ENCODE measurements at regions not wholly inside any gene's neighbourhood (a gene's known extent, or its start where the extent isn't known, plus 50 kb on each side); places are given as distances from the start of the nearest gene placed in this dataset.

DNA sequence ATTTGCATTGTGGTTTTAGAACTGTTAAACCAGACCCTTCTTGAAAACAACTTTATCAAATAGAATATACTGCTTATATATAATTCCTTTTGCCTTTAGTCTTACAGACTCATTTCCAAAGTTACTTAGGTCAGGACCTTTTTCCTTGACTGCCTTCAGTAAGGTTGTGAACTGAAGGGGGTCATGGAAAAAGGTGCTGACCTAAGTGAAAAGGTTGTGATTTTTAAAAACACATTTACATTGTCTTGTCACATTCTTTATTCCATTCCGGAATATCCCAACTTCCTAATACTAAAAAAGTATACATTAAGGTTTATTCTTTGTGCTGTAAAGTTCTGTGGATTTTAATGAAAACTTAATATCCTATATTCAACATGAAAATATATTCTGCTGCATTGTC, 581.4 kb downstream of the SOCS6 start:
- H3K9me3 ChIP-seq (ENCODE audit: low read depth): no peaks in the 10 kb centered on the region

DNA sequence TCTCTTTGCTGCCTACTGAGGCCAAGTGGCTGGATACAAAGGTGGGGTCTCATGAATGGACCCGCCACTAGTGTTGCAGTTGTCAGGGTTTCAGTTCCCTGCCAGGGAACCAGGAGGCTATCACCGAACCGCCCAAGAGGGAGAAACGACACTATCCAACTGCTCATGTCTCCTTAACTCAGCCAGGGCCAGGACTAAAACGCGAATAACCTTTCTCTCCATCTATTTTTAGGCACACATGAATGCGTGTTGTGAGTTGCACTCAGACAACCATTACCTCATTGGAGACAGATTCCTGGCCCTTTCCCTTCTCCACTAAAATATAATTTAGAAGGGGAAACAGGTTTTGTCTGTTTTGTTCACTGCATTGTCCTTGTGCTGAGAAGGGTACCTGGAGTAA, 559.5 kb downstream of the SOCS6 start:
- DNase-seq (ENCODE audit: low read depth in 1 of 2, low spot score in 1 of 2): no peak
- no peaks in the 10 kb centered on the region for H3K27me3 ChIP-seq
- no peak overlapping the region for H3K27ac ChIP-seq
- H3K9me3 ChIP-seq (ENCODE audit: low read depth): no peaks in the 10 kb centered on the region
- H3K4me1 ChIP-seq (ENCODE audit: low read depth): no peaks in the 10 kb centered on the region
- no peaks in the 10 kb centered on the region for H3K36me3 ChIP-seq
- TF ChIP-seq, protein P1, sequence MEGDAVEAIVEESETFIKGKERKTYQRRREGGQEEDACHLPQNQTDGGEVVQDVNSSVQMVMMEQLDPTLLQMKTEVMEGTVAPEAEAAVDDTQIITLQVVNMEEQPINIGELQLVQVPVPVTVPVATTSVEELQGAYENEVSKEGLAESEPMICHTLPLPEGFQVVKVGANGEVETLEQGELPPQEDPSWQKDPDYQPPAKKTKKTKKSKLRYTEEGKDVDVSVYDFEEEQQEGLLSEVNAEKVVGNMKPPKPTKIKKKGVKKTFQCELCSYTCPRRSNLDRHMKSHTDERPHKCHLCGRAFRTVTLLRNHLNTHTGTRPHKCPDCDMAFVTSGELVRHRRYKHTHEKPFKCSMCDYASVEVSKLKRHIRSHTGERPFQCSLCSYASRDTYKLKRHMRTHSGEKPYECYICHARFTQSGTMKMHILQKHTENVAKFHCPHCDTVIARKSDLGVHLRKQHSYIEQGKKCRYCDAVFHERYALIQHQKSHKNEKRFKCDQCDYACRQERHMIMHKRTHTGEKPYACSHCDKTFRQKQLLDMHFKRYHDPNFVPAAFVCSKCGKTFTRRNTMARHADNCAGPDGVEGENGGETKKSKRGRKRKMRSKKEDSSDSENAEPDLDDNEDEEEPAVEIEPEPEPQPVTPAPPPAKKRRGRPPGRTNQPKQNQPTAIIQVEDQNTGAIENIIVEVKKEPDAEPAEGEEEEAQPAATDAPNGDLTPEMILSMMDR (IDR thresholded peaks at IDR 0.05; ENCODE audit: low read depth, low read length): no peak
- H3K4me3 ChIP-seq: no peak overlapping the region

More for the DNA sequence above, 581.4 kb downstream of the SOCS6 start:
- H3K4me3 ChIP-seq: no peak overlapping the region
- no peaks in the 10 kb centered on the region for H3K27me3 ChIP-seq
- TF ChIP-seq, protein P1 (IDR thresholded peaks at IDR 0.05; ENCODE audit: low read depth, low read length): no peak
- no peaks in the 10 kb centered on the region for H3K36me3 ChIP-seq
- no peak for DNase-seq (ENCODE audit: low read depth in 1 of 2, low spot score in 1 of 2)
- H3K27ac ChIP-seq: no peak overlapping the region
- H3K4me1 ChIP-seq (ENCODE audit: low read depth): no peaks in the 10 kb centered on the region

DNA sequence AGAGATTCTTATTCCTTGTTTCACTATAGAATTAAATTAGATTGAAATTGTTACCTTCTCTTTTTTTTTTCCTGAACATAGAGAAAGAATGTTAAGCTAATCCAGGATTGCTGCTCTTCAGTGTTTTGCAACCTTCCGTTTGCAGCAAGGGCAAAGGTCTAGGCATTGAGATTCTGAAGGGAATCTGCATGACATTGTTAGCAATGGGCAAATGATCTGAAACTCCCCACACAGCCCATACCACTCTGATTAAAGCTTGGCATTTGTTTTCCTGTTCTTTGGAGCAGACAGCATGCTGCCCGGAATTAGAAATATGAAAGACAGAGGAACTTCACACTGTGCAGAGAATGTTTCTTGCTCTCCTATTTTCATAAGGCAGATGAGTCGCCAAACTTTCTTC, 551.8 kb downstream of the SOCS6 start:
- H3K4me1 ChIP-seq (ENCODE audit: low read depth): no peaks in the 10 kb centered on the region
- no peak for DNase-seq (ENCODE audit: low read depth in 1 of 2, low spot score in 1 of 2)
- H3K27me3 ChIP-seq: no peaks in the 10 kb centered on the region
- H3K36me3 ChIP-seq: no peaks in the 10 kb centered on the region
- no peaks in the 10 kb centered on the region for H3K9me3 ChIP-seq (ENCODE audit: low read depth)
- H3K4me3 ChIP-seq: no peak overlapping the region
- H3K27ac ChIP-seq: no peak overlapping the region
- TF ChIP-seq, protein P1 (IDR thresholded peaks at IDR 0.05; ENCODE audit: low read depth, low read length): no peak

DNA sequence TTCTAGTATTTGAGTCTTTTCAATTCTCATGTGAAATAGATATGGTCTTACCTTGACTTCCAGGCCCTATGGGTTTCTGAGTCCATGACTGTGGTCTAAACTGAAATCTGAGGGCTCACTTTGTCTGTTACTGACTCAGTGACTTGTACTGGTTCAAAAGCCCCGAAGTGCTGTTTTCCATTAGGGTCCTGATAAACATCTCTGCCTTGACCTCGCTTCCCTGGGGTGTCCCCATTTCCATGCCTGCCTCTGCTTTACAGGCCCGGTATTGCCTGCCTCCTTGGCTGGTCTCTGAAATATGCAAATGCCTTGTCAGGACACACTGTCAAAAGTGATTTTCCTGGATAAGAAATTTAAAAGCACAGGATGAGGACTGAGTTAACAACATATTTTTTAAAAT, 538.8 kb downstream of the SOCS6 start:
- no peak for DNase-seq (ENCODE audit: low read depth in 1 of 2, low spot score in 1 of 2)
- H3K27me3 ChIP-seq: no peaks in the 10 kb centered on the region
- H3K36me3 ChIP-seq: no peaks in the 10 kb centered on the region
- H3K9me3 ChIP-seq (ENCODE audit: low read depth): no peaks in the 10 kb centered on the region
- H3K27ac ChIP-seq: no peak overlapping the region
- H3K4me1 ChIP-seq (ENCODE audit: low read depth): no peaks in the 10 kb centered on the region
- TF ChIP-seq, protein P1 (IDR thresholded peaks at IDR 0.05; ENCODE audit: low read depth, low read length): no peak
- no peak overlapping the region for H3K4me3 ChIP-seq

DNA sequence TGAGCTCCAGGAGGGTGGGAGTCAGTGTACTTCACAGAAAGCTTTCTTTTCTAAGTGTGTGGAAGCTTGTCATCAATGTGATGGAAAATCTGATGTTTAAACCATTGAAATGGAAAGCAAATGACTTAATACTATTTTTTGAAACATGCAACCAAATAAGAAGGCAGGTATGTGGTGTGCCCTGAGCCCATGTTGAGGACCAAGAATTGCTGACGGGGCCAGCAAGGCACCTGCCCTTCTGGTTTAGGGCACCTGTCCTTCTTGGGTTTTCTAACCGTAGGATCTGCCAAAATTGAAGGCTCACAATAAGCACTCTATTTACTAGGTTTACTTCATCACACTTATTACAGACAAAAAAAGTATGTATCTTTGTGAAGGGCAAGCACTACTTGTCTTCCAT, 537.7 kb downstream of the SOCS6 start:
- DNase-seq (ENCODE audit: low read depth in 1 of 2, low spot score in 1 of 2): no peak
- H3K36me3 ChIP-seq: no peaks in the 10 kb centered on the region
- no peaks in the 10 kb centered on the region for H3K4me1 ChIP-seq (ENCODE audit: low read depth)
- no peaks in the 10 kb centered on the region for H3K27me3 ChIP-seq
- H3K4me3 ChIP-seq: no peak overlapping the region
- no peak overlapping the region for H3K27ac ChIP-seq
- TF ChIP-seq, protein P1 (IDR thresholded peaks at IDR 0.05; ENCODE audit: low read depth, low read length): no peak
- H3K9me3 ChIP-seq (ENCODE audit: low read depth): no peaks in the 10 kb centered on the region

DNA sequence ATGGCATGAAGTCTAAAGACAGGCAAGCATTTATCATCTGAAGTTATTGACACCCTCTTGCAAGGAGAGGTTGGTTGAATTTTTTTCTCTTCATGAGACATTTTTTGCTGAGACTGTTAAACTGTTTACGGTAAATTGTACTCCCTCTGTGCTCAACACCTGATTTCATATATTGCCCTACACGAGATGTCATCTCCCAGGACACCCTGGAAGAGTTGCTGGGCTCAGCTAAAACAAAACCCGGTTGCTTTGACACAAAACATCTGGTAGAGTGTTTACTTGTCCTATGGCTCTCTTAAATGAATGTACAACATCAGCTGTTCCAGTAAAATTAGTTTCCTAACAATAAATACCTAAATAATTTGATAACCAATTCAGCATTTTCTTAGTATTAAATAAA, 533.8 kb downstream of the SOCS6 start:
- no peaks in the 10 kb centered on the region for H3K36me3 ChIP-seq
- H3K9me3 ChIP-seq (ENCODE audit: low read depth): no peaks in the 10 kb centered on the region
- H3K27me3 ChIP-seq: no peaks in the 10 kb centered on the region
- no peak overlapping the region for H3K4me3 ChIP-seq
- H3K27ac ChIP-seq: no peak overlapping the region
- no peaks in the 10 kb centered on the region for H3K4me1 ChIP-seq (ENCODE audit: low read depth)
- TF ChIP-seq, protein P1 (IDR thresholded peaks at IDR 0.05; ENCODE audit: low read depth, low read length): no peak
- no peak for DNase-seq (ENCODE audit: low read depth in 1 of 2, low spot score in 1 of 2)

All from cardiac muscle cell (in vitro differentiated cells and primary cell).